ENCODE measurements at regions not wholly inside any gene's neighbourhood (a gene's known extent, or its start where the extent isn't known, plus 50 kb on each side); places are given as distances from the start of the nearest gene placed in this dataset.
A peak's percentile ranks its signal among the peaks of the same experiment; 100 is the strongest.
"Not testable (repeated sequence)": the region's sequence is repeated elsewhere in the genome, so short reads cannot be mapped to it uniquely, and the experiment has no call there.

DNA sequence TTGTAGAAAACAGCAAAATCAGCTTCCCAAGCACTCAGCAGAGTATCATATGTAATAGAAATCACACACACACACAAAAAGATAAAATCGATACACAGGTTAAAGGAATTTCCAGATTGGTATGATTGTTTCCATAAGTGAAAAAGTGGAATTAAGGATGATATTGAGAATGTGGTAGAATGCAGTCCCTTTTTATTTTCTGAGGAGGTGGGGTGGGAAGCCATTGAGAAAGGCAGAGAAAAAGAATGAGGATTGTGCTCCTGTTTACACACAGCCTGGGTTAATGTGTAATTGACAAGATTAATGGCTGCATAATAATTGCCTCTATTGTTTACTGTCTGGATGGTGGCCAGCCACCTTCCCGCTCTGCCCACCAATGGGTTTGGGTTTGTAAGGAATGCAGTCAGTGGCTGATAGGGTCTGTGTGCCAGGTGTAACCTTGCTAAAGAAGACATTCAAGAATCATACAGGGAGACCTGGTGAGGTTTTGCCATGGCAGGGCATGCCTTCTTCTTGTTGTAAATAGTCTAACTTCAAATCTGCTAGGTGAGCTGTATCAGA lies 177.2 kb upstream of the MAP3K1 start:
- Histone ChIP-seq H3K27ac (ENCODE audit: low read depth, low read length) (no peak overlapping the region), H3K79me2 (ENCODE audit: control insufficient read depth, insufficient read depth, low read length, unreplicated experiment) (no peaks in the 10 kb centered on the region), H3K4me3 (ENCODE audit: low read depth, low read length) (no peak overlapping the region), H3K36me3 (ENCODE audit: insufficient read depth, low read length) (no peaks in the 10 kb centered on the region), H3K4me1 (ENCODE audit: control insufficient read depth, insufficient read depth, low read length, unreplicated experiment) (peaks cover 11% of the 10 kb centered on the region), H2AFZ (ENCODE audit: low read length, unreplicated experiment) (no peak overlapping the region), H3K27me3 (ENCODE audit: insufficient read depth, low read length) (peaks cover 11% of the 10 kb centered on the region)

DNA sequence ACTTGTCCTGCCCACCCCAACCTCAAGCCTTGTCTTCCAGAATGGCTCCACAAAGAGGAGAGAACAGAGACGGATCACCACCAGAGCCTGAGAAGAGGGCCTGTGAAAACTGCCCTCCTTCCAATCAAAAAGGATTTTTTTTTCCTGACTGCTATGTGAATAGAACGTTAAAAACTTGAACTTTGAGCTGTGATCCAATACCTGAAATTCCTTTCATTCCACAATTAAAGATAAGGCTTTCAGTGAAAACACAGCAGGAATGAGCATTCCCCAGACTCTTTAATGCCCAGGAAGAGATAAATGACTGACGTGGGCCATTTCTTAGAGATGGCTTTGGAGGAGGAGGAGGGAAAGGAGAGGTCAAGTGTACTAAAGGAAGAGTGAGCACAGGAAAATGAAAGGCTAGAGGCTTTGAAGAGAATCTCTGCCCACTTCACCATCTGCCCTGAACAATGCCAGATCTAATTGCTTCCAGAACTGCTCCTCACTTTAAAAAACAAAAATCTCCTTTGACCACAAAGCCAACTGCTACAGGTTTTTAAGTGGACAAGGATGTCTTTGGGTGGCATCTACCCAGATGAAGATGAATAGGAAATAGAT lies 177.9 kb upstream of the MAP3K1 start:
- no peak overlapping the region for H3K4me3 ChIP-seq (ENCODE audit: low read depth, low read length)
- peaks cover 11% of the 10 kb centered on the region for H3K27me3 ChIP-seq (ENCODE audit: insufficient read depth, low read length)
- H2AFZ ChIP-seq (ENCODE audit: low read length, unreplicated experiment): no peak overlapping the region
- no peaks in the 10 kb centered on the region for H3K36me3 ChIP-seq (ENCODE audit: insufficient read depth, low read length)
- H3K27ac ChIP-seq (ENCODE audit: low read depth, low read length): no peak overlapping the region
- peaks cover 11% of the 10 kb centered on the region for H3K4me1 ChIP-seq (ENCODE audit: control insufficient read depth, insufficient read depth, low read length, unreplicated experiment)
- no peaks in the 10 kb centered on the region for H3K79me2 ChIP-seq (ENCODE audit: control insufficient read depth, insufficient read depth, low read length, unreplicated experiment)

DNA sequence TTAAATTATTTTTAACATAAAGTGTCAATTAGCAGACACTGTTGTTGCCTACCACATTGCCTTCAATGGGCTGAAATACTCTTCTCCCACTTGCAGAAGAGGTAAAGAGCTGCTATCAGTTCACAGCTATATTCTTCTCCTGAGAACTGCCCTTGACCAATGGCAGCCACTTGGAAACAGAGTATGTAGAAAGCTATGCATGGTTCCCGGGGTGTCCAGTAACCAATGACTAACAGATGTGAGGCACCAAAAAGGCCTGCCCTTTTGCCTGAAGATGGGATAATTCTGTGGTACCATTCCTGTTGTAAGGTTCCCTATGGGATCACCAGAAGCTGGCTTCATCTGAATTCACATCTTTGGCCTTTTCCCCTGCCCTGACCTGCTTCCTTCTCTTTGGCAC lies 181.4 kb upstream of the MAP3K1 start:
- H3K36me3 ChIP-seq (ENCODE audit: insufficient read depth, low read length): no peaks in the 10 kb centered on the region
- no peak overlapping the region for H3K4me3 ChIP-seq (ENCODE audit: low read depth, low read length)
- H3K79me2 ChIP-seq (ENCODE audit: control insufficient read depth, insufficient read depth, low read length, unreplicated experiment): no peaks in the 10 kb centered on the region
- H2AFZ ChIP-seq (ENCODE audit: low read length, unreplicated experiment): no peak overlapping the region
- no peaks in the 10 kb centered on the region for H3K27me3 ChIP-seq (ENCODE audit: insufficient read depth, low read length)
- H3K4me1 ChIP-seq (ENCODE audit: control insufficient read depth, insufficient read depth, low read length, unreplicated experiment): peaks cover 11% of the 10 kb centered on the region
- no peak overlapping the region for H3K27ac ChIP-seq (ENCODE audit: low read depth, low read length)

DNA sequence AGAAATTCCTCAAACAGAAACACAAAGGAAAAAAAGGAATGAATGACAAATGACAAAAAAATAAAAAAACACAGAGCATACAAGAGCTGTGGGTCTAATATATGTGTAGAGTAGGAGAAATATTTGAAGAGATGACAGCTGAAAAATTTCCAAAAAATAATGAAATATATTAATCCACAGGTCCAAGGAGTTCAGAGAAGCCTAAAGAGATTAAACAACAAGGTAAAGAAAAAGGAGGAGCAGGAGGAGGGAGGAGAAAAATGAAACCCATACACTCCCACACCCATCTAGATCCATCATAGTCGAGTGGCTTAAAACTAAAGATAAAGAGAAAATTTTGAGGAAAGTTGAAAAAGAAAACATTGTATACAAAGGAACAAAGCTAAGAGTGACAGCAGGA lies 182.4 kb upstream of the MAP3K1 start:
- Histone ChIP-seq H3K79me2 (ENCODE audit: control insufficient read depth, insufficient read depth, low read length, unreplicated experiment) (no peaks in the 10 kb centered on the region), H3K27me3 (ENCODE audit: insufficient read depth, low read length) (no peaks in the 10 kb centered on the region), H3K36me3 (ENCODE audit: insufficient read depth, low read length) (no peaks in the 10 kb centered on the region), H3K4me1 (ENCODE audit: control insufficient read depth, insufficient read depth, low read length, unreplicated experiment) (peaks cover 11% of the 10 kb centered on the region), H3K27ac (ENCODE audit: low read depth, low read length) (no peak overlapping the region), H2AFZ (ENCODE audit: low read length, unreplicated experiment) (no peak overlapping the region), H3K4me3 (ENCODE audit: low read depth, low read length) (no peak overlapping the region)

DNA sequence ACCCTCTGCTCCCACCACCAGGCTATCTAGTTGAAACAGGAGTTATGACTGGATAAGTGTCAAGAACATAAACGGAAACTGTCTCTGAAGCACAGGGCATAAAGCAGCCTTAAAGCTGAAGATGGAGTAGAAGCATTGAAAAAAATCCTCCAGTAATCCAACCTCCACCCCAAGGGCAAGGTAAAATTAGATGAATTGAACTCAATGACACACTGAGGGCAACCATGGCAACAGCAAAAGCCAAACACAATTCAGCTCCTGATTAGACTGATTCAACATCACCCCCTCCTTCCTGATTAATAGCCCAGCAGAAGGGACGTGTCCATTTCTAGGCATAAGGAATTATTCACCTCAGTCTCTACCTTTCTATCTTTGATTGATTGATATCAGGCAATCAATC lies 183.2 kb upstream of the MAP3K1 start:
- H3K79me2 ChIP-seq (ENCODE audit: control insufficient read depth, insufficient read depth, low read length, unreplicated experiment): no peaks in the 10 kb centered on the region
- no peaks in the 10 kb centered on the region for H3K27me3 ChIP-seq (ENCODE audit: insufficient read depth, low read length)
- H3K27ac ChIP-seq (ENCODE audit: low read depth, low read length): no peak overlapping the region
- H2AFZ ChIP-seq (ENCODE audit: low read length, unreplicated experiment): no peak overlapping the region
- H3K4me1 ChIP-seq (ENCODE audit: control insufficient read depth, insufficient read depth, low read length, unreplicated experiment): peaks cover 4% of the 10 kb centered on the region
- H3K4me3 ChIP-seq (ENCODE audit: low read depth, low read length): no peak overlapping the region
- H3K36me3 ChIP-seq (ENCODE audit: insufficient read depth, low read length): no peaks in the 10 kb centered on the region

DNA sequence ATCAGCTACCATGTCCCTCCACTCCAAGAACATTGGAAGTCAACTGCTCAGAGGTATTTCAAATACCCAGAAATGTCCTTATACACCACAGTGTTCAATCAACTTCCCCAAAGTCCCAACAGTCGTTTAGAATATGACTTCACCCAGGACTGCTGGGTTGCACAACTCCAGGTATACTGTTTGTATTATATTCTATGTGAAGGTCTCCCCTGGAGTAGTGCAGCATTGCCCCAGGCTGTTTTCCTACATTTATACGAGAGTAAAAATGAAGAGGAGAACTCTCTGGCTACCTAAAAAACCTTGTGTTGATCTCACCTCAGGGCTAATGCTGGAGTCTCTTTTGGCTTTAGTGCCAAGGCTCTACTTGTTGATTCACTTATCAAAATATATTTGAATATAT lies 183.6 kb upstream of the MAP3K1 start:
- no peaks in the 10 kb centered on the region for H3K4me1 ChIP-seq (ENCODE audit: control insufficient read depth, insufficient read depth, low read length, unreplicated experiment)
- no peaks in the 10 kb centered on the region for H3K79me2 ChIP-seq (ENCODE audit: control insufficient read depth, insufficient read depth, low read length, unreplicated experiment)
- no peak overlapping the region for H3K27ac ChIP-seq (ENCODE audit: low read depth, low read length)

DNA sequence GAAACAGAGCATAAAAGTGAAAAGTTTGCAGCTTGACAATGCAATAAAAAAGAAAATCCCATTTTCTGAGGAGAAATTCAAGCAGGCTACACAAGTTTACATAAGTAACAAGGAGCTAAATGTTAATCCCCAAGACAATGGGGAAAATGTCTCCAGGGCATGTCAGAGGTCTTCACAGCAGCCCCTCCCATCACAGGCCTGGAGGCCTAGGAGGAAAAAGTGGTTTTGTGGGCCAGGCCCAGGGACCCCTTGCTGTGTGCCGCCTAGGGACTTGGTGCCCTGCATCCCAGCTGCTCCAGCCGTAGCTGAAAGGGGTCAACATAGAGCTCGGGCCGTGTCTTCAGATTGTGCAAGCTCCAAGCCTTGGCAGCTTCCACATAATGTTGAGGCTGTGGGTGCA lies 186.7 kb upstream of the MAP3K1 start:
- H3K4me3 ChIP-seq (ENCODE audit: low read depth, low read length); H3K36me3 ChIP-seq (ENCODE audit: insufficient read depth, low read length); H2AFZ ChIP-seq (ENCODE audit: low read length, unreplicated experiment); H3K27ac ChIP-seq (ENCODE audit: low read depth, low read length); H3K79me2 ChIP-seq (ENCODE audit: control insufficient read depth, insufficient read depth, low read length, unreplicated experiment); H3K27me3 ChIP-seq (ENCODE audit: insufficient read depth, low read length): not testable (repeated sequence)
- peaks cover 20% of the 10 kb centered on the region for H3K4me1 ChIP-seq (ENCODE audit: control insufficient read depth, insufficient read depth, low read length, unreplicated experiment)

More for the DNA sequence above, 183.6 kb upstream of the MAP3K1 start:
- no peaks in the 10 kb centered on the region for H3K27me3 ChIP-seq (ENCODE audit: insufficient read depth, low read length)
- H2AFZ ChIP-seq (ENCODE audit: low read length, unreplicated experiment): no peak overlapping the region
- no peaks in the 10 kb centered on the region for H3K36me3 ChIP-seq (ENCODE audit: insufficient read depth, low read length)
- no peak overlapping the region for H3K4me3 ChIP-seq (ENCODE audit: low read depth, low read length)

DNA sequence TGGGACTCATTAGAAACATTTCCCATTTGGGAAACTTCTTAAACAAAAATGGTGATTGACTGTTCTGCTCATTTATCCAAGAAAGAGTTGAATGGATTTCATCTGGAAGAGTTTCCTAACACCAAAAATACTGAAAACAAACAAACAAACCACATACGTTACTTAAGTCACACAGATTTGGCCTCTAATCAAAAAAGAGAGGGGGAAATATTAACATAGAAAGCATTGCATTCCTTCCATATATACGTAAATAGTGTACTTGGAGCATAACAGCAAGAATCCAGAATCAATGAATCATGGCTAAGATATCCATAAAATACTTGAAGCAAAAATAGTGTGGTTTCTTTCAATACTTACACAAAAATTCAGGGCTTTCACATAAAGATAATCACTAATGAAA lies 189.8 kb upstream of the MAP3K1 start:
- peak overlapping the region; percentile 96 for H3K27ac ChIP-seq (ENCODE audit: low read depth, low read length)
- peak overlapping the region; percentile 36 for H2AFZ ChIP-seq (ENCODE audit: low read length, unreplicated experiment)
- no peaks in the 10 kb centered on the region for H3K79me2 ChIP-seq (ENCODE audit: control insufficient read depth, insufficient read depth, low read length, unreplicated experiment)
- H3K36me3 ChIP-seq (ENCODE audit: insufficient read depth, low read length): no peaks in the 10 kb centered on the region
- H3K27me3 ChIP-seq (ENCODE audit: insufficient read depth, low read length): no peaks in the 10 kb centered on the region
- peak overlapping the region; percentile 52; the same call in 1 of the 2 replicates for H3K4me3 ChIP-seq (ENCODE audit: low read depth, low read length)
- H3K4me1 ChIP-seq (ENCODE audit: control insufficient read depth, insufficient read depth, low read length, unreplicated experiment): peaks cover 28% of the 10 kb centered on the region

DNA sequence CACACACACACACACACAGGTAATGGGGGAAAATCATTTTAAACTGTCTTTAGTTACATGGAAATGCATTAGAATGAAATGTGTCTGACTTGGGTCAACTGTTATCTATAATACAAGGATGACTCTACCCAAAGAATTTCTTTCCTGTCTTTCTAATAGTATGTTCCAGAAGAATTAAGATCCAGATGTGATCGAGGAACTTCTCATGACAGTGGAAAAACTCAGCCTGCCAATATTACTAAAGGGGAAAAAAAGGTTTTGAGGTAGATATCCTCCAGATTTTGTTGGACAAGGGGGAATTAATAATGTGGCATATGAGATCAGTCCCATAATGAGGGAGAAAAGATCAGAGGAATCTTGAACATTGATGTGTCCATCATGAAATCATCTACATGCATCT lies 190.6 kb upstream of the MAP3K1 start:
- Histone ChIP-seq H3K79me2 (ENCODE audit: control insufficient read depth, insufficient read depth, low read length, unreplicated experiment) (no peaks in the 10 kb centered on the region), H3K4me1 (ENCODE audit: control insufficient read depth, insufficient read depth, low read length, unreplicated experiment) (peaks cover 28% of the 10 kb centered on the region), H3K27ac (ENCODE audit: low read depth, low read length) (peak overlapping the region; percentile 96), H2AFZ (ENCODE audit: low read length, unreplicated experiment) (no peak overlapping the region), H3K27me3 (ENCODE audit: insufficient read depth, low read length) (no peaks in the 10 kb centered on the region), H3K36me3 (ENCODE audit: insufficient read depth, low read length) (no peaks in the 10 kb centered on the region), H3K4me3 (ENCODE audit: low read depth, low read length) (peak overlapping the region; percentile 18; the same call in 1 of the 2 replicates)

DNA sequence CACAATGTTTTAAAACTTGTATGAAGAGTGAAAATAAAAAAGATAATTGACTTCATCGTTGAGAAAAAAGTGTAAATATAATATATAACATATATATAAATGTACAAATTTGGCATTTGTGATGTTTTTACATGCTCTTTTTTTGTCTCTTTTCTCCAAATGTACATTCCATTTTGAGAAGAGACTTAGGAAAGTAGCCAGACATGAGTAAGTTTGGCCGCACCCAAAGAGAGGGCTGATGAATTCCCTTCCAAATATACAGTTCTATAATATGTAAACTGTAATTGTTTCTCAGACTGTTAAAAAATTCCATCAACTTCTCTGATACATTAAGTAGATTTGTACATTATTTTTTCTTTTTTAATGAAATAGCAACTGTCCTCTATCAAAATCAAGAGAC lies 193.2 kb upstream of the MAP3K1 start:
- no peak overlapping the region for H3K4me3 ChIP-seq (ENCODE audit: low read depth, low read length)

DNA sequence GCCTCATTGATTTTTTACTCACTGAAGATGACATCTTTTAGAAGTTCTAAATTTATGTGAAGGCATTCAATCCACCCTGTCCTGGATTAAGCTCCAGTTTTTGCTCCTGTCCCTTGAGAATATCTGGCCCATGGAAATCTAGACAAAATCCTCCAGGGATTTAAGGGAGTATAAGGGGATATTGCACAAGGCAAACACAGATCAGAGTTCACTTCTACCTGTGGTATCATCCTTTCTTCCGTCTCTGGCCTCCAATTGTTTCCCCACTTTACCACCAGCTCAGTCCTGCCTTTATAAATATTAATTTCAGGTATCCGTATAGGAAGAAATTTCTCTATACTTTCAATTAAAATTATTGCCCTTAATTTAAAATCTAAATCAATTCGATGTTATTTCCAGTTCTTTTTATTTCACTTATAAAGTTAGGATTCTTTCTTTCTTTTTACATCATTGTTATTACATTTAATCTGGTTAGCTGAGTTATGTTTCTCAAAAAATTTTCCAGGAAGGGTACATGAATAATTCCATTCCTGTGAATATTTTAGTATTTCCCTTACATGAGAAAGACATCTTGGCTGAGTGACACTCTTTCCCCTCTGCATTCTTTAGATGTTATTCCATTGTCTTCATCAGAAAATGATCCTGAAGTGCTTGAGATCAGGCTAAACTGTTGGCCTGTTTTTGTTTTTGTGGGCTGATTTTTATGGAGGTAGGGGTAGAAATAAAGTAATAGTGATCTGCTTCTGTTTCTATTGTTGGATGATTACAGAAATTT lies 194.3 kb upstream of the MAP3K1 start:
- peak overlapping the region; percentile 61 for H3K27ac ChIP-seq (ENCODE audit: low read depth, low read length)
- H2AFZ ChIP-seq (ENCODE audit: low read length, unreplicated experiment): no peak overlapping the region
- H3K27me3 ChIP-seq (ENCODE audit: insufficient read depth, low read length): no peaks in the 10 kb centered on the region
- no peaks in the 10 kb centered on the region for H3K36me3 ChIP-seq (ENCODE audit: insufficient read depth, low read length)
- no peaks in the 10 kb centered on the region for H3K79me2 ChIP-seq (ENCODE audit: control insufficient read depth, insufficient read depth, low read length, unreplicated experiment)
- no peak overlapping the region for H3K4me3 ChIP-seq (ENCODE audit: low read depth, low read length)
- peaks cover 28% of the 10 kb centered on the region for H3K4me1 ChIP-seq (ENCODE audit: control insufficient read depth, insufficient read depth, low read length, unreplicated experiment)

More for the DNA sequence above, 193.2 kb upstream of the MAP3K1 start:
- Histone ChIP-seq H3K4me1 (ENCODE audit: control insufficient read depth, insufficient read depth, low read length, unreplicated experiment) (peaks cover 28% of the 10 kb centered on the region), H3K27ac (ENCODE audit: low read depth, low read length) (peak overlapping the region; percentile 61), H3K27me3 (ENCODE audit: insufficient read depth, low read length) (no peaks in the 10 kb centered on the region), H3K36me3 (ENCODE audit: insufficient read depth, low read length) (no peaks in the 10 kb centered on the region), H2AFZ (ENCODE audit: low read length, unreplicated experiment) (no peak overlapping the region), H3K79me2 (ENCODE audit: control insufficient read depth, insufficient read depth, low read length, unreplicated experiment) (no peaks in the 10 kb centered on the region)
